Neuronal stem cell (in vitro differentiated cells): ENCODE measurements at regions not wholly inside any gene's neighbourhood (a gene's known extent, or its start where the extent isn't known, plus 50 kb on each side); places are given as distances from the start of the nearest gene placed in this dataset.

Experiments used
- DNase-seq: peaks from one replicate; pipeline ENCODE4 v3.0.0-alpha.2; 2013; ENCODE audit warnings: low spot score
- H2AFZ ChIP-seq: one replicate; pipeline ENCODE4 v1.6.1; 2013; ENCODE audit warnings: mild to moderate bottlenecking, low read length, inconsistent platforms
- H2AK5ac ChIP-seq: 2 replicates; pipeline ENCODE4 v1.6.1; 2013; ENCODE audit warnings: low read depth, mild to moderate bottlenecking, inconsistent platforms, low read length, moderate library complexity, mixed read lengths
- H2BK120ac ChIP-seq: 2 replicates; pipeline ENCODE4 v1.6.1; 2013; ENCODE audit warnings: low read depth, mild to moderate bottlenecking, inconsistent platforms, low read length, moderate library complexity, mixed read lengths
- H2BK12ac ChIP-seq: one replicate; pipeline ENCODE4 v1.6.1; 2013; ENCODE audit warnings: low read length, inconsistent platforms
- H2BK15ac ChIP-seq: 2 replicates; pipeline ENCODE4 v1.6.1; 2013; ENCODE audit warnings: mild to moderate bottlenecking, low read length, inconsistent platforms, mixed read lengths
- H2BK5ac ChIP-seq: one replicate; pipeline ENCODE4 v1.6.1; 2013; ENCODE audit warnings: inconsistent platforms, mild to moderate bottlenecking, low read length, moderate library complexity
- H3K14ac ChIP-seq: one replicate; pipeline ENCODE4 v1.6.1; 2013; ENCODE audit warnings: low read length, inconsistent platforms
- H3K18ac ChIP-seq: 2 replicates; pipeline ENCODE4 v1.6.1; 2013; ENCODE audit warnings: low read length, inconsistent platforms
- H3K23ac ChIP-seq: 2 replicates; pipeline ENCODE4 v1.6.1; 2013; ENCODE audit warnings: low read depth, mild to moderate bottlenecking, mixed read lengths, low read length, inconsistent platforms; ENCODE audit not compliant: poor library complexity
- H3K27ac ChIP-seq: replicated peaks from 3 replicates; pipeline ENCODE4 v1.5.1; 2013; ENCODE audit warnings: low read length, inconsistent platforms
- H3K27me3 ChIP-seq, 3 experiments: 2 replicates each; pipeline ENCODE4 v1.6.1; 2013; ENCODE audit warnings: low read length in 3 of 3, mild to moderate bottlenecking in 2 of 3, inconsistent platforms in 1 of 3, low read depth in 1 of 3, mixed read lengths in 1 of 3, moderate library complexity in 1 of 3; ENCODE audit not compliant: control insufficient read depth in 3 of 3, insufficient read depth in 3 of 3
- H3K36me3 ChIP-seq, 2 donors: replicated peaks in 1 of 2; 2 replicates each; pipeline ENCODE4 v1.6.1; 2013; ENCODE audit warnings: low read length in 2 of 2; ENCODE audit not compliant: control insufficient read depth in 2 of 2, insufficient read depth in 2 of 2
- H3K4ac ChIP-seq: 2 replicates; pipeline ENCODE4 v1.6.1; 2013; ENCODE audit warnings: inconsistent platforms, mild to moderate bottlenecking, low read length, moderate library complexity
- H3K4me1 ChIP-seq, 2 donors: 1 replicate in 1 of 2; 2 replicates in 1 of 2; pipeline ENCODE4 v1.6.1; 2013; ENCODE audit warnings: low read length in 2 of 2, low read depth in 1 of 2; ENCODE audit not compliant: control insufficient read depth in 2 of 2, insufficient read depth in 1 of 2
- H3K4me2 ChIP-seq: one replicate; pipeline ENCODE4 v1.6.1; 2013; ENCODE audit warnings: mild to moderate bottlenecking, low read length, inconsistent platforms; ENCODE audit not compliant: insufficient read depth, poor library complexity, severe bottlenecking
- H3K4me3 ChIP-seq, 2 donors: 2 replicates each; pipeline ENCODE4 v1.5.1; 2013; ENCODE audit warnings: low read length in 2 of 2, mild to moderate bottlenecking in 2 of 2, inconsistent platforms in 1 of 2, moderate library complexity in 1 of 2
- H3K79me1 ChIP-seq: one replicate; pipeline ENCODE4 v1.6.1; 2013; ENCODE audit warnings: low read depth, mild to moderate bottlenecking, inconsistent platforms, low read length, moderate library complexity
- H3K9ac ChIP-seq: one replicate; pipeline ENCODE4 v1.6.1; 2013; ENCODE audit warnings: mild to moderate bottlenecking, low read depth, low read length, inconsistent platforms; ENCODE audit not compliant: poor library complexity
- H3K9me3 ChIP-seq, 2 donors: replicated peaks in 1 of 2; 2 replicates each; pipeline versions ENCODE3 to v1.6.1; 2013; ENCODE audit warnings: low read length in 2 of 2, mild to moderate bottlenecking in 2 of 2, inconsistent platforms in 1 of 2, low read depth in 1 of 2, mixed read lengths in 1 of 2, moderate library complexity in 1 of 2; ENCODE audit not compliant: control insufficient read depth in 2 of 2, insufficient read depth in 1 of 2
- H4K8ac ChIP-seq: one replicate; pipeline ENCODE4 v1.6.1; 2013; ENCODE audit warnings: low read depth, mild to moderate bottlenecking, inconsistent platforms, low read length, moderate library complexity
- H4K91ac ChIP-seq: one replicate; pipeline ENCODE4 v1.6.1; 2013; ENCODE audit warnings: low read length, low read depth, mild to moderate bottlenecking, inconsistent platforms; ENCODE audit not compliant: poor library complexity
- WGBS, 2 donors: extraction: QIAGEN DNeasy Blood & Tissue Kit; methylation state at CpG; one replicate each; pipeline ENCODE4 v1.1.7; 2013; ENCODE audit warnings: missing lambda C conversion rate in 2 of 2, mixed read lengths in 1 of 2; ENCODE audit not compliant: insufficient read length in 2 of 2, insufficient replicate concordance in 1 of 2; ENCODE audit errors: extremely low coverage in 2 of 2; 5-methylcytosine and 5-hydroxymethylcytosine counted together

GRCh38 chr7:112868609-112869008, 78.4 kb upstream of the TMEM168 start:
- H3K23ac ChIP-seq, result no peak overlapping the region
- H3K79me1 ChIP-seq, result peaks cover 2% of the 10 kb centered on the region
- no peak for DNase-seq
- no peak overlapping the region for H2BK120ac ChIP-seq
- no peak overlapping the region for H3K4me2 ChIP-seq
- WGBS, 2 donors, result no CpG with 5 or more reads among the region's 4 CpGs
- no peak overlapping the region for H3K4me3 ChIP-seq
- H4K8ac ChIP-seq, result no peak overlapping the region
- H3K9me3 ChIP-seq, result peaks cover 2 to 17% of the 10 kb centered on the region in 2 donors
- H3K9ac ChIP-seq, result no peak overlapping the region
- H2AFZ ChIP-seq, result no peak overlapping the region
- H2BK15ac ChIP-seq, result no peak overlapping the region
- H4K91ac ChIP-seq, result no peak overlapping the region
- H3K36me3 ChIP-seq, result no peaks in the 10 kb centered on the region
- no peak overlapping the region for H2BK12ac ChIP-seq
- no peaks in the 10 kb centered on the region for H3K4me1 ChIP-seq
- H3K27me3 ChIP-seq, result no peaks in the 10 kb centered on the region
- no peak overlapping the region for H3K4ac ChIP-seq
- no peak overlapping the region for H3K18ac ChIP-seq
- no peak overlapping the region for H3K27ac ChIP-seq
- no peak overlapping the region for H2AK5ac ChIP-seq
- H2BK5ac ChIP-seq, result no peak overlapping the region
- no peak overlapping the region for H3K14ac ChIP-seq

GRCh38 chr7:112866424-112866823, 76.2 kb upstream of the TMEM168 start:
- no peak overlapping the region for H4K8ac ChIP-seq
- no peak overlapping the region for H2BK15ac ChIP-seq
- H3K27ac ChIP-seq, result no peak overlapping the region
- no peak overlapping the region for H2BK5ac ChIP-seq
- no peak overlapping the region for H3K4me2 ChIP-seq
- no CpG with 5 or more reads among the region's 4 CpGs for WGBS, 2 donors
- no peaks in the 10 kb centered on the region for H3K36me3 ChIP-seq
- no peak overlapping the region for H2AK5ac ChIP-seq
- H2AFZ ChIP-seq, result no peak overlapping the region
- no peak overlapping the region for H3K9ac ChIP-seq
- no peak overlapping the region for H2BK120ac ChIP-seq
- H4K91ac ChIP-seq, result no peak overlapping the region
- H3K4ac ChIP-seq, result no peak overlapping the region
- no peak overlapping the region for H3K14ac ChIP-seq
- no peak overlapping the region for H3K18ac ChIP-seq
- H3K23ac ChIP-seq, result no peak overlapping the region
- no peak for DNase-seq
- no peak overlapping the region for H3K4me3 ChIP-seq
- H3K79me1 ChIP-seq, result peaks cover 2% of the 10 kb centered on the region
- H3K27me3 ChIP-seq, result no peaks in the 10 kb centered on the region
- H3K4me1 ChIP-seq, result no peaks in the 10 kb centered on the region
- peaks cover 2 to 17% of the 10 kb centered on the region in 2 donors for H3K9me3 ChIP-seq
- no peak overlapping the region for H2BK12ac ChIP-seq

DNA sequence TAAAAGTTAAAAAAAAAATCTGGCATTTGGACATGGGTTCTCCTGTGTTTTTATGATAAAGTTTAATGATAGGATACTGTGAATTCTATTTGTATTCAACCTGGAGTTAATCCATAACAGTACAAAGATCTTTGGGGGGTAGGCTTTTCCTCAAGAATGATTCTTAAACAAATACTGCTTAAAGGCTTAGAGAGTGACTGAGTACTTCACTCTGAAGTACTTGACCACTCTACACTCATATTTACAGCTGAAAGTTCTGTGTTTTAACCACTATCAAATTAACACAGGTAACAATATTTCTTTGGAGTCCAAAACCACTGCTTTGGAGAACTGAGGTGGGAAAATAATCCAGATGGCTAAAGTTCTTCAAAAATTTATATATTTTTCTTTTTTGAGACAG, 74.2 kb upstream of the TMEM168 start:
- Histone ChIP-seq H3K79me1 (peaks cover 2% of the 10 kb centered on the region), H3K4me1 (no peaks in the 10 kb centered on the region), H2BK120ac (no peak overlapping the region), H3K9ac (no peak overlapping the region), H2AFZ (no peak overlapping the region), H2AK5ac (no peak overlapping the region), H3K36me3 (no peaks in the 10 kb centered on the region), H3K9me3 (peaks cover 2 to 11% of the 10 kb centered on the region in 2 donors), H3K27me3 (no peaks in the 10 kb centered on the region), H2BK15ac (no peak overlapping the region), H4K91ac (no peak overlapping the region), H2BK12ac (no peak overlapping the region), H3K14ac (no peak overlapping the region), H2BK5ac (no peak overlapping the region), H3K27ac (no peak overlapping the region), H3K4me2 (no peak overlapping the region), H3K23ac (no peak overlapping the region), H4K8ac (no peak overlapping the region), H3K18ac (no peak overlapping the region), H3K4me3 (no peak overlapping the region), H3K4ac (no peak overlapping the region)
- DNase-seq, result no peak

GRCh38 chr7:112858838-112859237, 68.6 kb upstream of the TMEM168 start:
- Histone ChIP-seq H3K4me1 (no peaks in the 10 kb centered on the region), H2AFZ (no peak overlapping the region), H3K27me3 (no peaks in the 10 kb centered on the region), H2BK5ac (no peak overlapping the region), H3K27ac (no peak overlapping the region), H3K14ac (no peak overlapping the region), H3K4ac (no peak overlapping the region), H2BK15ac (no peak overlapping the region), H3K4me2 (no peak overlapping the region), H4K8ac (no peak overlapping the region), H2AK5ac (no peak overlapping the region), H3K18ac (no peak overlapping the region), H4K91ac (no peak overlapping the region), H3K23ac (no peak overlapping the region), H3K9me3 (no peaks in the 10 kb centered on the region), H2BK120ac (no peak overlapping the region), H3K4me3 (no peak overlapping the region), H2BK12ac (no peak overlapping the region), H3K9ac (no peak overlapping the region), H3K36me3 (peaks cover 0 to 4% of the 10 kb centered on the region in 2 donors), H3K79me1 (no peaks in the 10 kb centered on the region)
- WGBS, 2 donors, result no CpG with 5 or more reads among the region's 2 CpGs
- DNase-seq, result no peak
